ENCODE measurements at regions not wholly inside any gene's neighbourhood (a gene's known extent, or its start where the extent isn't known, plus 50 kb on each side); places are given as distances from the start of the nearest gene placed in this dataset.

DNA sequence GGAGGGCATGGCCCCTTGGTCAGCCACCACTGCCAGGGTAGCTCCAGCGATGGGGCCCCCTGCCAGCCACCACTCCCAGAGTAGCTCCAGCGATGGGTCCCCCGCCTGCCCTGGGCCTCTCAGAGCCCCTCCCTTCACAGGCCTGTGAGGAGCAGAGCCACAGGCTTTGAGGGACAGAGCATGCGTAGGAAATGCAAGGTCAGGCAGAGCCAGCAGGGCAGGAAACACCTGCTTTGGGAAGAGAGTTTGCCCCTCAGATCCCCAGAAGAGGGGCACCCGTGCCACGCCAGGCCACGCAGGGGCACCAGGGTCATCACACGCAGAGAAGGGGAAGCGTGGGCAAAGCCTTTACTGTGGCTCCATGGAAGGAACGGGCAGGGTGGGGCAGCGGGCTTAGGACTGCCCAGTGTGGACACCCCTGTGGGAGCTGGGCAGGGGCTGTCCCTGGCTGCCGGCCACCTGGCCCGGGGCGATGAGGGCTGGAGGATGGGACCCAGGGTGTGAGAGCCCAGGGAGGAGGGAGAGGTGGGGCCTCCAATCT is 477.8 kb downstream of the BRD1 start:
- Mint-ChIP-seq H3K4me3 (no peak overlapping the region), H3K27ac (no peak overlapping the region), H3K9me3 (ENCODE audit: insufficient read depth) (no peaks in the 10 kb centered on the region), H3K4me1 (no peaks in the 10 kb centered on the region), H3K27me3 (peaks cover 4% of the 10 kb centered on the region)
- intact Hi-C loops (cut with micrococcal nuclease), result no loop called here
- POLR2A ChIA-PET, result no interaction called here
- H3K4me2 ChIP-seq (replicated peaks; ENCODE audit: low read depth, low read length, poor library complexity, severe bottlenecking), result no peak overlapping the region
- no peak overlapping the region for H3K27ac ChIP-seq (ENCODE audit: low read length in 2 of 2)
- no peaks in the 10 kb centered on the region for H3K4me1 ChIP-seq (ENCODE audit: control insufficient read depth in 2 of 2, insufficient read depth in 2 of 2, low read length in 2 of 2)
- DNase-seq (no peak), ATAC-seq (ENCODE audit: low read depth) (no peak)
- peaks cover 0 to 6% (median 0%) of the 10 kb centered on the region in 3 donors for H3K9me3 ChIP-seq (ENCODE audit: control extremely low read depth in 1 of 3, control insufficient read depth in 2 of 3, insufficient read depth in 1 of 3, low read length in 2 of 3)
- peaks cover 0 to 6% (median 0%) of the 10 kb centered on the region in 4 experiments for H3K27me3 ChIP-seq (replicated peaks in 1 of 4; ENCODE audit: control extremely low read depth in 1 of 4, control insufficient read depth in 3 of 4, insufficient read depth in 4 of 4, low read length in 3 of 4)
- H2AFZ ChIP-seq (ENCODE audit: insufficient read depth, low read depth, low read length, poor library complexity, severe bottlenecking), result no peak overlapping the region
- no peak overlapping the region for H3K4me3 ChIP-seq (ENCODE audit: control extremely low read depth in 1 of 5, extremely low read depth in 1 of 5, insufficient read depth in 1 of 5, low read depth in 2 of 5, low read length in 4 of 5)
- H4K20me1 ChIP-seq (ENCODE audit: control insufficient read depth, insufficient read depth, low read length, poor library complexity, severe bottlenecking), result no peaks in the 10 kb centered on the region
- H3K9ac ChIP-seq (ENCODE audit: low read length), result no peak overlapping the region
- 17% methylated on average over 13 of the region's 14 CpGs for WGBS (ENCODE audit: insufficient coverage)
- TF ChIP-seq EZH2 (IDR thresholded peaks at IDR 0.05; ENCODE audit: borderline replicate concordance, insufficient read depth, low read depth, low read length, poor library complexity, severe bottlenecking), result no peak
- TF ChIP-seq, protein P1, sequence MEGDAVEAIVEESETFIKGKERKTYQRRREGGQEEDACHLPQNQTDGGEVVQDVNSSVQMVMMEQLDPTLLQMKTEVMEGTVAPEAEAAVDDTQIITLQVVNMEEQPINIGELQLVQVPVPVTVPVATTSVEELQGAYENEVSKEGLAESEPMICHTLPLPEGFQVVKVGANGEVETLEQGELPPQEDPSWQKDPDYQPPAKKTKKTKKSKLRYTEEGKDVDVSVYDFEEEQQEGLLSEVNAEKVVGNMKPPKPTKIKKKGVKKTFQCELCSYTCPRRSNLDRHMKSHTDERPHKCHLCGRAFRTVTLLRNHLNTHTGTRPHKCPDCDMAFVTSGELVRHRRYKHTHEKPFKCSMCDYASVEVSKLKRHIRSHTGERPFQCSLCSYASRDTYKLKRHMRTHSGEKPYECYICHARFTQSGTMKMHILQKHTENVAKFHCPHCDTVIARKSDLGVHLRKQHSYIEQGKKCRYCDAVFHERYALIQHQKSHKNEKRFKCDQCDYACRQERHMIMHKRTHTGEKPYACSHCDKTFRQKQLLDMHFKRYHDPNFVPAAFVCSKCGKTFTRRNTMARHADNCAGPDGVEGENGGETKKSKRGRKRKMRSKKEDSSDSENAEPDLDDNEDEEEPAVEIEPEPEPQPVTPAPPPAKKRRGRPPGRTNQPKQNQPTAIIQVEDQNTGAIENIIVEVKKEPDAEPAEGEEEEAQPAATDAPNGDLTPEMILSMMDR (IDR thresholded peaks at IDR 0.05), result no peak
- CTCF ChIA-PET, result no interaction called here
- H3K79me2 ChIP-seq (ENCODE audit: control insufficient read depth, insufficient read depth, low read length), result no peaks in the 10 kb centered on the region
- no peaks in the 10 kb centered on the region for H3K36me3 ChIP-seq (replicated peaks in 1 of 2; ENCODE audit: control extremely low read depth in 1 of 2, control insufficient read depth in 1 of 2, extremely low read depth in 1 of 2, insufficient read depth in 2 of 2, low read length in 1 of 2)

DNA sequence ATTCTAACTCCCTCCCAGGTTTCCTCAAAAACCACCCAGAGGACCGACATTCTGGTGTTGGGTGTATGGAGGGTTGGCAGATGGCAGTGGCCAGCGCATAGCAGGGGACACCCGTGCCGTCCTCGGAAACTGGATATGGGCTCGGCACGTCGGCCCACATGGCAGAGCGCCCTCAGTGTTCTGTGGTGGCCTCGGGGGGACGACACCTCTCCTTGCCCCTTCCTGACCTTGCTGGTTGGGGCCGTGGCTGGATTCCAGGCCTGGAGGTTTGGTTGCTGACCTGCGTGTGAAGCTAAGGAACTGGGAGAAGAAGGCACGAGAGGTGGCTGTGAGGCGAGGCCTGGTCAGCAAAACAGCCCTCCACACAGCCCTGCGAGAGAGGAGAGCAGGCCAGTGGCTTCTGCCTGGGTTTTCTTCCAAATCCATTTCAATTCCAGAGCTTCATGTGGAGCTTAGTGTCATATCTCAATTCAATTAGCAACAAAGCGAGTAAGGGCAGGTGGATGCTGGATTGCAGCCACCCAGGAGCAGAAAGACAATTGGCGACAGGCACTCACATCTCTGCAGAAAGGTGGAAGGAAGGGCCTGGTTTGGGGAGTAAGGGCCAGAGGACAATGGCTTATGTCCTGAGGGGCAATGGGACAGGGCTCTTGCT is 478.4 kb downstream of the BRD1 start:
- no peak overlapping the region for H3K4me2 ChIP-seq (replicated peaks; ENCODE audit: low read depth, low read length, poor library complexity, severe bottlenecking)
- H3K4me3 ChIP-seq (ENCODE audit: control extremely low read depth in 1 of 5, extremely low read depth in 1 of 5, insufficient read depth in 1 of 5, low read depth in 2 of 5, low read length in 4 of 5), result no peak overlapping the region
- H3K9ac ChIP-seq (ENCODE audit: low read length), result no peak overlapping the region
- DNase-seq, result no peak
- no peak for ATAC-seq (ENCODE audit: low read depth)
- no peaks in the 10 kb centered on the region for H3K4me1 Mint-ChIP-seq
- no peaks in the 10 kb centered on the region for H3K36me3 ChIP-seq (replicated peaks in 1 of 2; ENCODE audit: control extremely low read depth in 1 of 2, control insufficient read depth in 1 of 2, extremely low read depth in 1 of 2, insufficient read depth in 2 of 2, low read length in 1 of 2)
- ChIA-PET POLR2A (no interaction called here), CTCF (no interaction called here)
- WGBS (ENCODE audit: insufficient coverage), result 94% methylated on average over 16 of the region's 18 CpGs
- H4K20me1 ChIP-seq (ENCODE audit: control insufficient read depth, insufficient read depth, low read length, poor library complexity, severe bottlenecking), result no peaks in the 10 kb centered on the region
- intact Hi-C loops (cut with micrococcal nuclease), result no loop called here
- no peaks in the 10 kb centered on the region for H3K79me2 ChIP-seq (ENCODE audit: control insufficient read depth, insufficient read depth, low read length)
- H3K27me3 ChIP-seq (replicated peaks in 1 of 4; ENCODE audit: control extremely low read depth in 1 of 4, control insufficient read depth in 3 of 4, insufficient read depth in 4 of 4, low read length in 3 of 4), result peaks cover 0 to 6% (median 0%) of the 10 kb centered on the region in 4 experiments
- TF ChIP-seq, protein P1 (IDR thresholded peaks at IDR 0.05), result no peak
- TF ChIP-seq EZH2 (IDR thresholded peaks at IDR 0.05; ENCODE audit: borderline replicate concordance, insufficient read depth, low read depth, low read length, poor library complexity, severe bottlenecking), result no peak
- no peaks in the 10 kb centered on the region for H3K9me3 Mint-ChIP-seq (ENCODE audit: insufficient read depth)
- H3K27ac ChIP-seq (ENCODE audit: low read length in 2 of 2), result no peak overlapping the region
- H3K4me1 ChIP-seq (ENCODE audit: control insufficient read depth in 2 of 2, insufficient read depth in 2 of 2, low read length in 2 of 2), result no peaks in the 10 kb centered on the region
- no peak overlapping the region for H2AFZ ChIP-seq (ENCODE audit: insufficient read depth, low read depth, low read length, poor library complexity, severe bottlenecking)
- H3K9me3 ChIP-seq (ENCODE audit: control extremely low read depth in 1 of 3, control insufficient read depth in 2 of 3, insufficient read depth in 1 of 3, low read length in 2 of 3), result peaks cover 0 to 6% (median 0%) of the 10 kb centered on the region in 3 donors
- peaks cover 4% of the 10 kb centered on the region for H3K27me3 Mint-ChIP-seq
- no peak overlapping the region for H3K27ac Mint-ChIP-seq
- no peak overlapping the region for H3K4me3 Mint-ChIP-seq
